ENCODE measurements at regions not wholly inside any gene's neighbourhood (a gene's known extent, or its start where the extent isn't known, plus 50 kb on each side); places are given as distances from the start of the nearest gene placed in this dataset.

- H3K4me2 ChIP-seq (ENCODE audit: low read length) = no peak overlapping the region
- no peaks in the 10 kb centered on the region for H3K9me3 ChIP-seq (ENCODE audit: low read length)
- no peaks in the 10 kb centered on the region for H3K27me3 ChIP-seq (ENCODE audit: low read length)
- no peaks in the 10 kb centered on the region for H4K20me1 ChIP-seq (ENCODE audit: low read length)
- H3K9ac ChIP-seq (ENCODE audit: low read length) = no peak overlapping the region
- no TSS peak for BruUV-seq (replicated peaks)
- H2AFZ ChIP-seq (ENCODE audit: low read length) = no peak overlapping the region
- no peaks in the 10 kb centered on the region for H3F3A ChIP-seq (ENCODE audit: low read length, unreplicated experiment)
- DNase-seq (peak; percentile 78), ATAC-seq (peak; percentile 69)
- TF ChIP-seq EZH2phosphoT487 (IDR thresholded peaks at IDR 0.05; ENCODE audit: borderline replicate concordance, low read length) (no peak), EZH2 (IDR thresholded peaks at IDR 0.05; ENCODE audit: low read length, unreplicated experiment) (no peak)
- TF ChIP-seq, protein P1, sequence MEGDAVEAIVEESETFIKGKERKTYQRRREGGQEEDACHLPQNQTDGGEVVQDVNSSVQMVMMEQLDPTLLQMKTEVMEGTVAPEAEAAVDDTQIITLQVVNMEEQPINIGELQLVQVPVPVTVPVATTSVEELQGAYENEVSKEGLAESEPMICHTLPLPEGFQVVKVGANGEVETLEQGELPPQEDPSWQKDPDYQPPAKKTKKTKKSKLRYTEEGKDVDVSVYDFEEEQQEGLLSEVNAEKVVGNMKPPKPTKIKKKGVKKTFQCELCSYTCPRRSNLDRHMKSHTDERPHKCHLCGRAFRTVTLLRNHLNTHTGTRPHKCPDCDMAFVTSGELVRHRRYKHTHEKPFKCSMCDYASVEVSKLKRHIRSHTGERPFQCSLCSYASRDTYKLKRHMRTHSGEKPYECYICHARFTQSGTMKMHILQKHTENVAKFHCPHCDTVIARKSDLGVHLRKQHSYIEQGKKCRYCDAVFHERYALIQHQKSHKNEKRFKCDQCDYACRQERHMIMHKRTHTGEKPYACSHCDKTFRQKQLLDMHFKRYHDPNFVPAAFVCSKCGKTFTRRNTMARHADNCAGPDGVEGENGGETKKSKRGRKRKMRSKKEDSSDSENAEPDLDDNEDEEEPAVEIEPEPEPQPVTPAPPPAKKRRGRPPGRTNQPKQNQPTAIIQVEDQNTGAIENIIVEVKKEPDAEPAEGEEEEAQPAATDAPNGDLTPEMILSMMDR (conservative IDR thresholded peaks at IDR 0.05; ENCODE audit: low read depth, low read length) = no peak
- H3K27ac ChIP-seq (ENCODE audit: low read length) = no peak overlapping the region
- H3K9me2 ChIP-seq (replicated peaks; ENCODE audit: low read length) = no peaks in the 10 kb centered on the region
- ChIA-PET CTCF (no interaction called here), POLR2A (ENCODE audit: unreplicated experiment) (no interaction called here)
- intact Hi-C loops (cut with micrococcal nuclease) = loop anchor here (10.0 kb wide), 1 partner anchor 452 kb away; no protein-coding TSS in a partner anchor
- no peaks in the 10 kb centered on the region for H3K36me3 ChIP-seq (ENCODE audit: low read depth, low read length)
- no peaks in the 10 kb centered on the region for H3K79me2 ChIP-seq (ENCODE audit: low read length)
- peaks cover 17% of the 10 kb centered on the region for H3K4me1 ChIP-seq (ENCODE audit: insufficient read depth, low read length)
- H3K4me3 ChIP-seq (ENCODE audit: low read length) = no peak overlapping the region
Observed at GRCh38 chr2:220966636-220967035, 605.5 kb downstream of the EPHA4 start.

DNA sequence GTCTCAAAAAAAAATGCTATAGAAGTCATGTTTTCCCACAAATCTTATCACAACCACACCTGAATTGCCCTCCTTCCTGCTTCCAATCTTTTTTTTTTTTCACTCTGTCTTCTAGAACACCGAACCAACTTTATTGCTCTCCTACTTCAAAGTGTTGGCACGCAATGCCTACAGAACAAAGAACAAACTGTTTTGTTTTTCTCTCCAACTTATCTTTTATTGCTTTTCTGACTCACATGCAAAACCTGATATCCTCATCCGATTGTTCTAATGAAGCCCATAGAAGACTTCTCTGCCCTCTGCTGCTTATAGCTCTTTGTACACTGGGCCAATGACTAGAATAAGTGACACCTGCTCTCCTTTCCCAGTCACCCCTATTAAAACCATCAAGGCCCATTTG is 602.8 kb downstream of the EPHA4 start:
- ATAC-seq = peak; percentile 94
- no peak overlapping the region for H3K4me3 ChIP-seq (ENCODE audit: low read length)
- H3K9ac ChIP-seq (ENCODE audit: low read length) = no peak overlapping the region
- DNase-seq = peak; percentile 82
- BruUV-seq (replicated peaks) = no TSS peak
- no peak overlapping the region for H3K4me2 ChIP-seq (ENCODE audit: low read length)
- ChIA-PET CTCF (no interaction called here), POLR2A (ENCODE audit: unreplicated experiment) (no interaction called here)
- no peaks in the 10 kb centered on the region for H4K20me1 ChIP-seq (ENCODE audit: low read length)
- H3F3A ChIP-seq (ENCODE audit: low read length, unreplicated experiment) = no peaks in the 10 kb centered on the region
- no peaks in the 10 kb centered on the region for H3K79me2 ChIP-seq (ENCODE audit: low read length)
- no peaks in the 10 kb centered on the region for H3K9me2 ChIP-seq (replicated peaks; ENCODE audit: low read length)
- no peak overlapping the region for H2AFZ ChIP-seq (ENCODE audit: low read length)
- H3K27me3 ChIP-seq (ENCODE audit: low read length) = no peaks in the 10 kb centered on the region
- no peaks in the 10 kb centered on the region for H3K36me3 ChIP-seq (ENCODE audit: low read depth, low read length)
- no peaks in the 10 kb centered on the region for H3K9me3 ChIP-seq (ENCODE audit: low read length)
- intact Hi-C loops (cut with micrococcal nuclease) = loop anchor here (1.0 to 10.0 kb wide), 2 partner anchors 282 to 455 kb away; no protein-coding TSS in a partner anchor
- peak overlapping the region; percentile 27; the same call in 1 of the 2 replicates for H3K27ac ChIP-seq (ENCODE audit: low read length)
- TF ChIP-seq EZH2 (IDR thresholded peaks at IDR 0.05; ENCODE audit: low read length, unreplicated experiment) (no peak), EZH2phosphoT487 (IDR thresholded peaks at IDR 0.05; ENCODE audit: borderline replicate concordance, low read length) (no peak)
- TF ChIP-seq, protein P1 (conservative IDR thresholded peaks at IDR 0.05; ENCODE audit: low read depth, low read length) = peak; percentile 53
- H3K4me1 ChIP-seq (ENCODE audit: insufficient read depth, low read length) = peaks cover 17% of the 10 kb centered on the region

DNA sequence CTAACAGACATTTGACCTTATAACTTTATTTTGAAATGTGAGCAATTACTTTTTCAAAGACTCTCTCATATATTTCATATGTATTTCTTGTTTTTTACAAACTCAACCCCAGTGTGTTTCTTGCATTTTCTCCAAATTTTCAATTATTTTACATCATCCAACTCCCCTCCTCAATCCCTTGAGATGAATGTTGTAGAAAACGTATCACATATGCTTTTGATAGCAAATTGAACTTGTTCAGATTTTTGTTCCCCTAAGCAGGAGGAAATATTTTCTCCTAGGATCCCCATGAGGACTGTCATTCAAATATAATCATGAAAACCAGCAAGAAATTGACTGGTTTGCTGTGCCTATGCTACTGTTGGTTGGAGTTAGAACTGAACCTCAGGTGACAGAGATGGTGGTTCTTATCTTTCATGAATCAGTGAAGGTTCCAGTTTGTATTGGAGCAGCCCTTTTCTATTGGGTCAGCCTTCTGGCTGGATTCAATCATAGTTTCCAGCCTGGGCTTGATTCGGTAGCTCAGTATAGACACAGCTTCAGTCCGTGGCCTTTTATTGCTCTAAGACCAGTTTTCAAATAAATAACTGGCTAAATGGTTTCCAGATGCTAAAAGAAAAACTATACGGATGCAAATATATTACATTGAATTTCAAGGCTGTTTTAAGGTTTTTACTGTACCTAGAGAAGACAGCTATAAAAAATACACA is 591.0 kb downstream of the EPHA4 start:
- Histone ChIP-seq H2AFZ (ENCODE audit: low read length) (no peak overlapping the region), H4K20me1 (ENCODE audit: low read length) (no peaks in the 10 kb centered on the region), H3K79me2 (ENCODE audit: low read length) (no peaks in the 10 kb centered on the region), H3K27me3 (ENCODE audit: low read length) (no peaks in the 10 kb centered on the region), H3K9me3 (ENCODE audit: low read length) (no peaks in the 10 kb centered on the region), H3K27ac (ENCODE audit: low read length) (no peak overlapping the region), H3K4me2 (ENCODE audit: low read length) (no peak overlapping the region), H3F3A (ENCODE audit: low read length, unreplicated experiment) (no peaks in the 10 kb centered on the region), H3K9me2 (replicated peaks; ENCODE audit: low read length) (no peaks in the 10 kb centered on the region), H3K36me3 (ENCODE audit: low read depth, low read length) (no peaks in the 10 kb centered on the region), H3K9ac (ENCODE audit: low read length) (no peak overlapping the region), H3K4me3 (ENCODE audit: low read length) (no peak overlapping the region), H3K4me1 (ENCODE audit: insufficient read depth, low read length) (no peaks in the 10 kb centered on the region; the same call in 1 of the 2 replicates)
- BruUV-seq (replicated peaks) = no TSS peak
- no peak for TF ChIP-seq EZH2 (IDR thresholded peaks at IDR 0.05; ENCODE audit: low read length, unreplicated experiment)
- TF ChIP-seq EZH2phosphoT487 (IDR thresholded peaks at IDR 0.05; ENCODE audit: borderline replicate concordance, low read length) = no peak
- TF ChIP-seq, protein P1 (conservative IDR thresholded peaks at IDR 0.05; ENCODE audit: low read depth, low read length) = no peak
- intact Hi-C loops (cut with micrococcal nuclease) = no loop called here
- DNase-seq = no peak
- CTCF ChIA-PET = no interaction called here
- POLR2A ChIA-PET (ENCODE audit: unreplicated experiment) = no interaction called here
- no peak for ATAC-seq
